Ishikawa (cell line): ENCODE measurements at regions not wholly inside any gene's neighbourhood (a gene's known extent, or its start where the extent isn't known, plus 50 kb on each side); places are given as distances from the start of the nearest gene placed in this dataset.

Source experiments
- CEBPB ChIP-seq: IDR thresholded peaks from 2 replicates; pipeline ENCODE4 v1.6.1; 2012
- EP300 ChIP-seq: IDR thresholded peaks from 2 replicates; pipeline ENCODE4 v1.6.1; 2012; ENCODE audit warnings: borderline replicate concordance
- MAX ChIP-seq: IDR thresholded peaks from 2 replicates; pipeline ENCODE4 v1.6.1; 2012
- NFIC ChIP-seq: IDR thresholded peaks from 2 replicates; pipeline ENCODE4 v1.6.1; 2012
- RAD21 ChIP-seq: IDR thresholded peaks from 2 replicates; pipeline ENCODE4 v1.6.1; 2012; ENCODE audit warnings: low read depth
- REST ChIP-seq: IDR thresholded peaks from 2 replicates; pipeline ENCODE4 v1.6.1; 2012; ENCODE audit warnings: low read depth, mild to moderate bottlenecking
- TAF1 ChIP-seq: IDR thresholded peaks from 2 replicates; pipeline ENCODE4 v1.6.1; 2012; ENCODE audit warnings: low read depth, mild to moderate bottlenecking

GRCh38 chr5:17897776-17898175 lies 263.5 kb downstream of the TAF11L14 start:
- TF ChIP-seq EP300 = peak; percentile 89
- no peak for TF ChIP-seq RAD21
- TF ChIP-seq CEBPB = peak; percentile 61
- TF ChIP-seq TAF1 = no peak
- TF ChIP-seq REST = no peak
- TF ChIP-seq NFIC = peak; percentile 90
- peak; percentile 29; the same call in 1 of the 2 replicates for TF ChIP-seq MAX
